ENCODE measurements at regions not wholly inside any gene's neighbourhood (a gene's known extent, or its start where the extent isn't known, plus 50 kb on each side); places are given as distances from the start of the nearest gene placed in this dataset.
A peak's percentile ranks its signal among the peaks of the same experiment; 100 is the strongest.

GRCh38 chr7:136168821-136169220 lies 191.7 kb upstream of the MTPN start:
- DNase-seq = no peak

GRCh38 chr7:136167991-136168390 lies 190.8 kb upstream of the MTPN start:
- DNase-seq = no peak

DNA sequence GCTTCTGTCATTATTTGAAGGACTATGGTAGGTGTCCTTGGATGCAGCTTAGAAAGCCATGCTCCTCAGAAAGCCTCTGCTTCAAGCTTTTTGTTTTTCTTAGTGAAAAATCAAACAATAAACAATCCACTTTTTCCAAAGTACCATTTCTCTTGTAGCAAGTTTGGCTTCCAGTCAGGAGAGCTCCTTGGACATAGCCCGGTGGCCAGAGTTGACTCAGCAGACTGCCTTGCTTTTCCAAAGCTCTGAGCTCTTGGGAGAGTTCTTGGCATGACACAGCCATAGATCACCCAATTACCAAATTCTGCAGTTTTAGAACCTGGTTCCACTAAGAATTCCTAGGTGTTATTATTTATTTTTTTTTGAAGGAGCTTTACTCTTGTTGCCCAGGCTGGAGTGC lies 189.4 kb upstream of the MTPN start:
- DNase-seq = no peak

GRCh38 chr7:136163340-136163801 lies 186.2 kb upstream of the MTPN start:
- DNase-seq = no peak

- no peak for DNase-seq
Observed at GRCh38 chr7:136150311-136150710, 173.2 kb upstream of the MTPN start.

DNA sequence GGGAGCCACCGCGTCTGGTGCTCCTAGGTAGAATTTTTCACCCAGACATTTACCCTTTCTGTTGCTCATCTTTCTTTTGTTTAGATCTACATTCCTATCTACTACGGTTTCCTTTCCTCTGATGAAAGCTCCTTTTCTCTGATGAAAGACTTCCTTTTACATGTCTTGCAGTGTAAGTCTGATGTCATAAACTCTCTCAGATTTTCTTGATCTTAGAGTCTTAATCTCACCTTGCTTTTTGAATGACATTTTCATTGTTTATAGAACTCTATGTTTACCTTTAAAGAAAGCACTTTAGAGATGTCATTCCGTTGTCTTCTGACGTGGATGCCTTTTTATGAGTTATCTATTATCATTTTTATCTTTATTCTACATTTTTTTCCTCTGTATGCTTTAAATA lies 171.8 kb upstream of the MTPN start:
- no peak for DNase-seq

- DNase-seq = no peak
Observed at GRCh38 chr7:136146925-136147324, 169.8 kb upstream of the MTPN start.

- no peak for DNase-seq
Observed at GRCh38 chr7:136144182-136144581, 167.0 kb upstream of the MTPN start.

- no peak for DNase-seq
Observed at GRCh38 chr7:136143271-136143670, 166.1 kb upstream of the MTPN start.

DNA sequence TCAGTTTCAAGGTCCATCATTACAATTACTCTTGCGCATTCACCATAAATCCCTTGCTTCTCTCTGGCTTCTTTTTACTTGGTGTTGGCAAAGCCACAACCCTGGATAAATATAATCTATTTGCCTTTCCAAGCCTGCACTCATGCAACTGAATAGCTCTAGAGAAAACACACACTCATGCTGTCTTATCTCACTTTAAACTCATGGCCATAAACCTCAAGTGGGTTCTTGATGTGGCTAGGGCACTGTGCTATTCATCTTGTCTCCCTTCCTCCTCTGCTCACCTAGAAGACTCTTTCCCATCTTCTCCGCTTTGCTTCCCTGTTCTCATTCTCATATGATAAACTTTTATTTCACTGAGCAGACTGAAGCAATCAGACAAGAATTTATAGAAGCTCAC lies 165.4 kb upstream of the MTPN start:
- DNase-seq = no peak

- no peak for DNase-seq
Observed at GRCh38 chr7:136140469-136140868, 163.3 kb upstream of the MTPN start.

- no peak for DNase-seq
Observed at GRCh38 chr7:136139417-136139816, 162.3 kb upstream of the MTPN start.

- DNase-seq = no peak
Observed at GRCh38 chr7:136138991-136139390, 161.8 kb upstream of the MTPN start.

DNA sequence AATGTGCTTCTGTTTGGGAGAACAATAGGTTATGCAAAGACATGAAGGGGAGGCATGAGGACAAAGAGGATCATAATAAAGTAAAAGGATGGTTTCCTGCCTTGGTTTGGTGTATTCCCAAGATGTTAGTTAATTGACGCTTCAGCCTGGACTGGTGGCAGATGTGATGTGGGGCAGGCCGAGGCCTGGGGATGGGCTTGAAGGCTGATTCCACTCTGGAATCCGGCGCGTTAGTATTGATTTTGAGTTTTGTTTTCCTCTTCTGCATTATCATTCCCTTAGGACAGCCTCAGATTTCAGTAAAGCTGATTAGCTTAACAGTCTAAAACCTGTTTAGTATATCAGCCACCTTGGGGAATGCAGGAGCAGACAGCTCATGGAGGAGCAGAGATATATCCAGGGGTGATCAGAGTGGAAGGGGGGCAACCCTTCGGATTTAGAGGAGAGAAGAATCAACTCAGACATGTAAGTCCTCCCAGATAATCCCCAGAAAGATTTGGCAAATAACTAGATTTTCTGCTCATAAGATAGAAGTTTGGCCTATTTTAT lies 159.8 kb upstream of the MTPN start:
- DNase-seq = no peak

DNA sequence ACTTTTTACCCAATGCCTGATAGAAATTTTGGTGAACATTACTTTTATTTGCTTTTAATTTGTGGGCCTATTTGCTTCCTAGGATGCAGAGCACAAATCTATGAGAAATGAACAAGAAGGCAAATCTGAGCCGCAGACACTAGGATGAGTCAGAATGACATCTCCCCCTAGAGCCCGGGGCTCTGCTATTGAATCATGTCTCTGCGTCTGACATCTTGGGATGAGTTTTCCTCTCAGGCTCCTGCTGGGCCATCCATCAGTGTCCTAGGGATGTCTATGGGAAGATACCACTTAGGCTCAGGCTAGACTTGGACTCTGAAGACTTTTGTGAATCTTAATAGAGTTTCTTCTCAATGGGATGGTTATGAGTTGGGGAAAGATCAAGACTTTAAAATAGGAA lies 157.3 kb upstream of the MTPN start:
- peak; percentile 87 for DNase-seq

GRCh38 chr7:136133551-136133950 lies 156.4 kb upstream of the MTPN start:
- peak; percentile 75 for DNase-seq

DNA sequence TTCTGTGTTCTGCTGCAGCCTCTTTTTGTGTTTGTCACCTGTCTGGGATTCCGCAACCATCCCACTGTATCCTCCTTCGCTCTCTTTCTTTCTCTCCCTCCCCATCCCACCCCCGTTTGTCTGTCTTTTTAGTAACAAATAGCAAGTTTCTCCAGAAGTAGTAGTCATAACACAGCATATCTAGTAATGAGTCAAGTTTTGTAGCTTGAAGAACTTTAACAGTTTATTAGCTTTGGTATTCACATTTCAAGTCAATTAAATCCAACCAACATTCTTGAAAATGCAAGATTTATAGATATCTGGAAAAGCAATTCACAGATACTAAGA lies 154.1 kb upstream of the MTPN start:
- DNase-seq = no peak

- DNase-seq = no peak
Observed at GRCh38 chr7:136130511-136131303, 153.5 kb upstream of the MTPN start.

- no peak for DNase-seq
Observed at GRCh38 chr7:136128050-136128449, 150.9 kb upstream of the MTPN start.

DNA sequence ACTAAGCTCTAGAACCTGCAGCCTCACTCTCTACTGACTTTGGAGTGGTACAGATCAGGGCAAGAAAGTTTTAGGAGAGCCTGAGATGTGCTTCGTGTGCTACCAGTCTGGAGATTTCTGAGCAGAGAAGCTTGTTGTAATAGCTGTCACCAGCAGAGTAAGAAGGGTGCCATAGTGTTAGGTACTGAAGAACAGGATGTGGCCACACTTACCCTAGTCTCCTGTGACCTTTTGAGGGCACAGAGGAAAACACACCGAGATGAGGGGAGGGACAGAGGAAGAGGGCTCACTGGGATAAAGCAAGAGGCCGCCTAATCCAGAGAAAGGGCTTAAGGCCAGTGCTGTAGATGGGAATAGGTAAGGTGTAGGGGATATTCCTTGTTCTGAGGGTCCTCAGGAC lies 146.2 kb upstream of the MTPN start:
- no peak for DNase-seq

GRCh38 chr7:136122026-136122425 lies 144.9 kb upstream of the MTPN start:
- no peak for DNase-seq

GRCh38 chr7:136117539-136117938 lies 140.4 kb upstream of the MTPN start:
- DNase-seq = no peak

- DNase-seq = no peak
Observed at GRCh38 chr7:136116186-136116585, 139.0 kb upstream of the MTPN start.

GRCh38 chr7:136114966-136115762 lies 138.0 kb upstream of the MTPN start:
- DNase-seq = peak; percentile 46
